Putamen (tissue), 1 donor: ENCODE measurements at regions not wholly inside any gene's neighbourhood (a gene's known extent, or its start where the extent isn't known, plus 50 kb on each side); places are given as distances from the start of the nearest gene placed in this dataset.
"Not testable (repeated sequence)": the region's sequence is repeated elsewhere in the genome, so short reads cannot be mapped to it uniquely, and the experiment has no call there.

Experiments used
- DNase-seq: peaks from one replicate; pipeline ENCODE4 v3.0.0-alpha.2; 2016; ENCODE audit warnings: low spot score

DNA sequence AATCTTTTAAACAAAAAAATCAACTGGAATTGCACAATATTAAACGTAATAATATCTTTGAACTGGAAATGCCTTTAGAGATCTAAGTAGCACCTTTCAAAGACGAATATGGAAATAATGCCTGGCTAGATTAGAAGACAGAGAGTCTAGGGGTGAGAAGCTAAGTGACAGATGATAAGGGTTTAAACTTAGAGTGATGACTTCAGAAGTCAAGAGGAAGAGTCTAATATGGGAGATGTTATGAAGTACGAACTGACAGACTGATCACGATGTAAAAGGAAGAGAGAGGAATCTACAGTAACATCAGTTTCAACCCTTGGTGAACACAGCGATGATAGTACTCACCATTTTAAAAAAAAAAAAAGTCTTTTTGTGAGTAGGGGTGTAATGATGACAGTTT lies 57.9 kb downstream of the HINT1 start:
- DNase-seq, result no peak

DNA sequence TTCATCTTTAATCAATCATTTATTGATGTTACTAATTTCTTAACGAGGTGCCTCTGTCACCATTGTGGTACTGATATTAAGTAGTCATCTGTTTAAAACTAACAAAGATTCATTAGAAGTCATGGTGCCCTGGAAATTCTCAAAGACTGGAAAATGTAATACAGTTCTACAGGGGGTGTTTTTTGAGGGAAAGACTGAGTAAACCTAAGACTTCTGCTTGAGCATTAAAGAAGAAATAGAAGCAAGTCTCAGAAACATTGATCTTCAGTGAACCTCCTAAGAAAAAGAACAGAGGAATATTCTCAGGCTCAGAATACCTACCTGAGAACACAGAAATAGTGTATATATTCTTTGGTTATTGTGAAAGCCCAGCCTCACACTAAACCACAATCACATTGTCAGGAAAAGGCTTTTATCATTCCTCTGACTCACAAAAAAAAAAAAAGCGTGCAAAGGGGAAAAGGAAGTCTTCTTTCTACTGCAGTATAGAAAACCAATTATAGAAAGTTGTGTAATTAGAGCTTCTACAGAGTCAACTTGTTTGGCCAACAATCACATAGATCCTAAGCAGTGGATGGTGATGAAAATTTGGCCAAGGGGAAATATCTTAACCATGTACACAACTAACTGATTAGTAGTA lies 60.8 kb downstream of the HINT1 start:
- no peak for DNase-seq

DNA sequence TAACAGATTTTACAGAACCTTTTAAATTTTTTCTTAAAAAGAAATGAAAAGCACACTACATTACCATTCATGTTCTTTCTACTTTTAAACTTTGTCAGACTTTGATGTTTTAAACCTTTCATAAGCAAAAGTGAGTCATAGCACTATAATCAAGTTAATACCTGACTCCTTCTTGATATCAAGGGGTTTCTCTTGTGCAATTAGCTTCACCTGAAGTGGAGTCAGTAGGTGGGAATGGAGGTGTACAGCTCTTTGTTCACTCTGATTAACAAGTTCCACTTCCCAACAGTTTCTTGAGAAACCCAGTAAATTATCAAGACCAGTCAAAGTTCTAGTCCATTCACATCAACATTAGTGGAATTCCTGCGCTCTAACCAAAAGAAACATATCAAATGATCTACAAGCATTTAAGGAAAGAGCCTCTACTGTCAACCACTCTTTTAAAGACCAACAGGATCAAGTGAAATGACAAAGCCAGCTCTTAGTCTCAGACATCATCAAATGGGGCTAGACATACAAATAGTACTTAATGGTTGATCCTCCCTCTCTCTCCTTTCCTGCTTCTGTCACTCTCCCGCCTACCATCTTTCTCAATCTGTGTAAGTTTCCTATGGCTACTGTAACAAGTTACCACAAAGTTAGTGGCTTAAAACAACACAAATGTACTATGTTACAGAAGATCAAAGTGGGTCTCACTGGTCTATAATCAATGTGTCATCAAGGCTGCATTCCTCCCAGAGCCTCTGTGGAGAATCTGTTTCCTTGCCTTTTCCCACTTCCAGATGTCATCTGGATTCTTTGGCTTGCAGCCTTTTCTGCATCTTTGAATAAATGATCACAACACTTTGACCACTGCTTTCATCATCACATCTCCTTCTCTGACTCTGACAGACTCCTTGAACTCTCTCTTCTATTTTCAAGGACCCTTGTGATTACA lies 68.0 kb downstream of the HINT1 start:
- DNase-seq, result peak; percentile 63

DNA sequence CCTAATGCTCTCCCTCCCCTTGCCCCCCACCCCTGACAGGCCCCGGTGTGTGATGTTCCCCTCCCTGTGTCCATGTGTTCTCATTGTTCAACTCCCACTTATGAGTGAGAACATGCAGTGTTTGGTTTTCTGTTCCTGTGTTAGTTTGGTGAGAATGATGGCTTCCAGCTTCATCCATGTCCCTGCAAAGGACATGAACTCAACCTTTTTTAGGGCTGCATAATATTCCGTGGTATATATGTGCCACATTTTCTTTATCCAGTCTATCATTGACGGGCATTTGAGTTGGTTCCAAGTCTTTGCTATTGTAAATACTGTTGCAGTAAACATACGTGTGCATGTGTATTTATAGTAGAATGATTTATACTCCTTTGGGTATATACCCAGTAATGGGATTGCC lies 69.5 kb downstream of the HINT1 start:
- DNase-seq, result not testable (repeated sequence)

DNA sequence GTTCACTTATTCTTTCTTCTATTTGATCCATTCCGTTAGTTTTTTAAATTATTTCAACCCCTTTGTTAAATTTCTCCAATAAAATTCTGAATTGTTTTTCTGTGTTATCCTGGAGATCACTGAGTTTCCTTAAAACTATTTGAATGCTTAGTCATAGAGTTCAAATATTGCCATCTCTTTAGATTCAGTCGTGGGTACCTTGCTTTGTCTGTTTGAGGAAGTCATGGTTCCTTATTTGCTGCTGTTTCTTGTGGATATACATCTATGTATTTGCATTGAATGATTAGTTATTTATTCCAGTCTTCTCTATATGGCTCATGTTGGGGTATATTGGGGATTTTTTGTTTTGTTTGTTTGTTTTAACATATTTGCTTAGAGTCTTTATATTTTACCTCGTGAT lies 80.6 kb downstream of the HINT1 start:
- no peak for DNase-seq

DNA sequence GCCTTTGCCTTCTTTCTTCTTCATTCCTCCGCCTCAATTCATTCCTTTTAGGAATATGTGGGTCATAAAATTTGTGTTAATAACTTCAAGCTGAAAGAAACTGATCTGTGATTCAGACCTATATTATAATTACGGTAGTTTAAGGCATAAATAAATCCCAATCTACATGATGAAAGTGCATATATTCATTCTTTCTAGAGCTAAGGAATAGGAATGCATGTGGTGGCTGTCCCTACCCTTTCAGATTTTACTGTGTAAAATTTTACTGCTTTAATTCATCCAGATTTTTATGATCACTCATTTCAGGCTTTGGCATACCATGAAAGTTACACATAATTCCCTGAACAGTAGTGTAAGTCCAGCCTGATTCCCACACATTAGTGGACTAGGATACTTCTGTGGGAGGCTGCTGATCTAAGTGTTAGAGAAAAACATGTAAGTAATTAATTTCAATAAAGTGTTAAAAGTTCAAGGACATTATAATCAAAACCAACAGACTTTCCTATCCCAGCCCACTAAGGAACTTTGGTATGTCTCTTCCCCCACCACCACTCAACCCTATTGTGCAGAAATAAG lies 83.1 kb downstream of the HINT1 start:
- no peak for DNase-seq

DNA sequence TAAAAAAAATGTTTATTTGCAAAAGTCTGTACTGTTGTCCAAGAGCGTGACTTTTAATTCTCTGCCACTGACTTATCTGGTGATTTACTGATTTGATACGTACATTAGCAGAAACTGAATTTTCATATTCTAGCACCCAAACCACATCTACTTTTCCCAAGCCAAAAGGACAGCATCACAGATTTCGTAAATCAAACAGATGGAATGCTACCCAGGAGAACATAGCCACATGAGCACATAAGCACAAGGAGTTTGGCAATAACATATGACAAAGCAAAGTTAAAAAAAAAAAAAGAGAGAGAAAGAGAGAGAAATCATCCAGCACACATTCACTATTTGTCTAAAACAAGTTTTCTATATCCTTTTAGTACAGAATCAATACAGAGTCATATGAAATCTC lies 83.7 kb downstream of the HINT1 start:
- DNase-seq, result no peak

DNA sequence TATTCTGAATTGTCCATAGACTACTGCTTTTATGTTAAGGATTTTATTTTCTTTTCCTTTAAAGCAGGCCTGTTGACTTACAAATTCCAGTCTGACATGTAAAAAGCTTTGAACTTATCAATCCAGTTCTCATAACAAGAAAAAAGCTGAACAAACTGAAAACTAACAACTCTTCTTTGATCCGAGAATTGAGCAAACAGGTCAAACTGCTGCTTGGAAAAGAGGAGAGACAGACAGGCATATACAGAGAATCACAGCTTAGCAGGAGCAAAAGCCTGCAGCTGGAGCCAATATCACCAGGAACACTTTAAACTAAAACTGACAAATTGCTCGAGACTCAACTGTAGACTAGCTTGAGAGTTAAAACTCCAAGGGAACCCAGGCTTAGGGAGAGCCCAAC lies 85.8 kb downstream of the HINT1 start:
- no peak for DNase-seq

DNA sequence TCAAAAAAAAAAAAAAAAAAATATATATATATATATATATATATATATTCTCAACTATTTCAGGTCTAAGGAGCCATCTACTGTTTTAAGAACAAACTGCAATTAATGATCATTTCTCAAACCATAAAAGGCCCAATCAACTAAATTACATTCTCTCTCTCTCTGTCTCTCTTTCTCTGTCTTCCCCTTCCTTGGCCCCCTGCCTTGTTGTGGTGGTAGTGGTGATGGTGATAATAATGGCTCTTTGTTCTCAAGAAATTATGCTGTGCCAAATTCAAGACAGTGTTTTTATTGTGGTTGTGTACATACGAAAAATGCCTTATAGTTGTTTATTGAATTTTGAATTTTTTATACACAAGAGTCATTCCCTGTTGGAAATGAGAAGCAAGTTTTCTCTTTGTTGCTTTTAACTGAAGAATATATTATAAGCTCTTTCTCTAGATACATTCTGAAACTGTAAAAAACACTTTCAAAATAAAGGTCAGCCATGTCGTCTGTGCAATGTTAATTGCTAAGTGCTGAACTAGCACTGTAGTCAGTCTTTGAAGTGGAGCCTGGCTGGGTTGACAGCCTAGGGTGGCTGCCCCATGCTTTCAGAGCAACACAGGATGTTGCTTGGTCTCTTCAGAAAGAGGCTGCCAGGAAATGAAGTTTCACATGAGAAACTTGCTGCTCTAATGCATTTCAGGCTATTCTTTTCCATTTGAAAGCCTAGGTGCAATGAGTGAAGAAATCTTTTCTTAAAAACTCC lies 96.0 kb downstream of the HINT1 start:
- peak; percentile 92 for DNase-seq

DNA sequence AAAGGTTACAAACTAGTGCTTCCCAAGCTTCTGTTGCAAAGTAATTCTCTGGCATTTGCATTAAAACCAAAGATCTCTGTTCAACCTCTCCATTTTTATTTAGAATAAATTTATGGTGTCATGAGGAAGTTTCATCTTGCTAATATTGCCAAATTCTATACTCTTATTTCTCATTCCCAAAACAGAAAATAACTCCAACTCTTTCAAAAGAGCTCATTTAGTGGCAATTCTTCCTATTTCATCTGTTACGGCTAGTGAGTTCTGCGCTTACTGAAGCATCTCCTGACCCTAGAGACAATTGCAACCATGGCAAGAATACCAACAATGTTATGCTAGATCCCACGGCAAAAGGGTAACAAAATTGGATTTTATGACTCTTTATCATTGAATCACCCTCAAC lies 97.0 kb downstream of the HINT1 start:
- DNase-seq, result no peak

DNA sequence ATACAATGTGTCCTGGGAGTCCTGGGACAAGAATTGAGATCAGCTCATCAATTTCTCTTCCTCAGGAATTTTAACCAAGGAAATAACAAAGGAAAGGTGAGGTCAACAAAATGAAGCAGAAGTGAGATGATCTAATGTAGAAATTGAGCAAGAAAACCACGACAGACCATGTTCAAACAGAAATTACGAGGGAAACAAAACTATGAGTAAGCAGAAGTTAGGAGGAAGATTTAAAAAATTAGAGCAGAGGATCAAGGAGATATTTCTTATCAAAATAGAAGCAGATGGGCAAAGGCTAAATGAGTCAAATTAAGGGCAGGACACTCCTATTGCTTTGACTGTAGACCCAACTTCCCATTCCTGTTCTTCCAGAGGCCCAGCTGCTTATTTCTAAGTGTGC lies 97.4 kb downstream of the HINT1 start:
- DNase-seq, result no peak

DNA sequence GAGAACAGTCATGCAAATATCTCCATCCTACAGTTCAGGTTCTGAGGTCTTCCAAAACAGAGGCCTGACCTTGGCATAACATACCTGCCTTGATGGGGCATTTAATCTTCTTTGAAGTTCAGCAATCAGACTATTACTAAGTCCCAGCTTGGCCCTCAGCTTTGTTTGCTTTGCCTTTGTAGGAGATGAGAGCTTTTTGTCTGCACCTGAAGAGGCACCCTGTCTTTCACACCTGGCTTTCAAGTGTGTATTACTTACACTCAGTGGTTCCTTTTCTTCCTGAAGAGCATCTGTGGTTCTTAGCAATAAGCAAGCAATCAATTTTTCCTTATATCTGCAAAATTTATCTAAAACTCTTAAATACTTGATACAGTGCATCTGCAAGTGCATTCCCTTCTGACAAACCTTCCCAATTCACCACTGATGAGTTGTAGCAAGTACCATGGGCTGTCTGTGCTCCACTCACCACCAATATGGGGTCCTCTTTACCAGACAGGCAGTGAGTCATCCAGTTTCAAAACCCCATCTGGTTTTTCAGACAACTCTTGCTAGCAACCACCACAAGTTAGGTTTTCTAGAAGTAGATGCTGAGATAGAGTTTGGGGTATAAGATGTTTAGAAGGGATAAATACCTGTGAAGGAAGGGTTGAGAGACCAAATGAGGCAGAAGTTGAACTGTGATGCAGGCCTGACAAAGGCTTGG lies 100.2 kb downstream of the HINT1 start:
- no peak for DNase-seq

DNA sequence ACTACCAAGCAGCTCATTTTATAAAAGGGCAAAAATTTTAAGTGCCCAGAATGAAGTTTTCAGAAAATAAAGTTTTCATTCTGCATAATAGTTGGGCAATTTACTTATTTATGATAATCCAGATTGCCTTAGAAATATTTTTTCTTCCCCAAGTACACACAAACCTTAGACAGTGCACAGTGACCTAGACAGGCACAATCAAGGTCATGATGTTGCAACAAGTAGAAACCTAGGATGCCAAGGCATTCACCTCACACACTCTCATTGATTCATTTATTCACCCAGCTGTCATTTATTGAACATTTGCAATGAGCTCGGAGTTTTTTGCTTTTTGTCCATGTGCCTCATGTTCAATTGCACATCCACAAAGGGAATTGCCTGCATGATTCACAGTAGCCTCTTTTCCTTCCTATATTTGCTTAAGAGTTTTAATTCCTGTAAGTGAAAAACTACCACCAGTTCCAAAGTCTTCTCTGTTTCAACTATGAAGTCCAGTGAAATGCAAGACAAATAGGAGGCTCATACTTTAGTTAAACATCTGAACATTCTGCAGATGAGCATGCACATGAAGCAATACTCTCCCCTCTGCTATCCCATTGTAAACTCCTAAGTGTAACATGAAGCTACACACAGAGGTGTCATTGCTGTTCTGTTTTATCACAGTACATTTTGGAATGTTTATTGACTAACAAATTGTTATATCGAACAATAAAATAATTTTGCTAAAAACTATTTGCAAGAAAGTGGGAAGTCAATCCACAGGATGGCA lies 122.9 kb downstream of the HINT1 start:
- DNase-seq, result no peak

DNA sequence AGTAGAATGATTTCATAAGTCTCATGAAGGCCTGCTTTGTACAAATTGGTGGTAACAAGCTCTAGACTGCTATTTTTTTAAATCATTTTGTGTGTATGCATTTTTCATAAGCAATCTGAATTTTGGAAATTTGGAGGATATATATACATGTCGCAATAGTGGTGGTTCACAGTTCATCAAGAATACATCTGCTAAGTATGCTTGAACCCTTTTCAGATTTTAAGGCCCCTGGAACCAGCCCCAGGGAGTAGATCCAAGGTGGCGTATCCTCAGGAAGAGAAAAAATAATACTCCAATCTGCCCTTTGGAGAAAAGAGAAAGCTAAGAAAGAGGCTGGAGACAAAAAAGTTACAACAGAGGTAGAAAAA lies 141.6 kb downstream of the HINT1 start:
- DNase-seq, result no peak

DNA sequence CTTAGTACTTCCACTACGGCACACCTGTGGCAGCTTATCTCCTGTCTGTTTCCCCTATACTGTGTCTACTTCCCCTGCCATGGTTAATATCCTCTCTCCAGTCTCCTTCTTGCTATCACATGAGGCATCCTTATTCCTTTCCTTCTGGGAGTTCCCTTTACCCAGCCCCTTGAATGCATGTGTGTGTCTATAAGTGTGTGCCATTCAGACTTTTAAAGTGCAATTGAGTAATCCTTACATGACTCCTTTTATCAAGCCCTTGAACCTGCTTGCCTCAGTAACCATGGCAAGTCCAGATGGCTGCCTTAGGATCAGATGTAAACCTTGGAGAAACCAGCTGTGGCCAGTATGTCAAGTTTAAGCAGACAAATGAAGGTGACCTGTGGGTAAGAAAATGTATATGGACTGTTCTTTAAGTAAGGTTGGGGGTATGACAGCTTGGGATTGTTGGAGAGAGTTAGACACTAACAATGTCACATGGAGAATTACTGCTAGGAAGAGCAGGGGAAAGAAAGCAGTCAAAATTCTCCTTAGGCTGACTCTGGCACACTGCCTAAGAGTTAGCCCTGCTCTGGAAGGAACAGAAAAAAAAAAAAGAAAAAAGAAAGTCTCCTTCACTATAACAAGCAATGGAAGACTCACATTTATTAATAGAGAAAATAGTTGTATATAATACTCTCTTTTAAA lies 142.1 kb downstream of the HINT1 start:
- DNase-seq, result no peak

DNA sequence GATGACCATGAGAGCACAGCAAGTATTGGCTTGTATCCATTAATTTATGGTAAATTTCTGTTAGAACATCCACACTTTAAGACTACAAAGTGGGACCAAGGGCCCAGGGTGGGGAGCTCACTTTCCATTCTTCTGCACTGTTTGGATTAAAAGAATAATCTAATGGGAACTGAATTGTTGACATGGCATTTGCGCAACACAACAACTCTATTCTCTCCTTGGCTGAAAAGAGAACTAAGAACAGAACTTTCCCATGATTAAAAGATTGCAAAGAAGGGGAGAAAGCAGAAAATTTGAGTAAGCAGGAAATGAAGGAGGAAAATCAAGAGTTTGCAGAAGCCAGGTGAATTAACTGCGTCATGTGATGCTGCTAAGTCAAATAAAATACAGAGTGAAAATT lies 143.4 kb downstream of the HINT1 start:
- DNase-seq, result no peak

DNA sequence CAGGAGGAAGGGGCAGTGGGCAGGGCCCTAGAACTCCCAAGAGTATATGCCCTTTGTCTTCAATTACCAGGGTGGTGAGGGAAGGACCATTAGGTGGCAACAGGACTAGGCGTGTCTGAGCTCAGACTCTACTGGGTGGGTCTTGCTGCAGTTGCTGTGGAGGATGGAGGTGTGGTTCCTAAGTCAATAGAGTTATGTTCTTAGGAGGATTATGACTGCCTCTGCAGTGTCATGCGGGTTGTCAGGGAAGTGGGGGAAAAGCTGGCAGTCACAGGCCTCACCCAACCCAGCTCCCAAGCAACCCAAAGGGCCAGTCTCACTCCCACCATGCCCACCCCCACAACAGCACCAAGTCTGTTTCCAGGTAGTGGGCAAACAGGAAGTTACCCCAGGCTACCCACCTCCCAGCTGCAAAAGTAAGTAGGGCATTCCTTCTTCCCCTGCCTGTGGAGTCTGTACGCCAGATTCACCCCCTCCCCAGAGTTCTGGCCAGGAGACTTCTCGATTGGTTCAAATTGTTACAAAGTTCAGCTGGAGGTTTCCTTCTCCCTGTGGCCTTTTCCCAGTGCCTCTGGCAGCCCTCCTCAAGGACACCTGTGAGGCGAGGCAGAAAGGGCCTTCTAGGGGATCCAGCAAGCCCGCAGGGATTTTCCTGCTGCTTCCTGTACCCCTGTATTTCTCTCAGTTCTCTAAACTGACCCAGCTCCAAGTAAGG lies 145.3 kb downstream of the HINT1 start:
- no peak for DNase-seq

DNA sequence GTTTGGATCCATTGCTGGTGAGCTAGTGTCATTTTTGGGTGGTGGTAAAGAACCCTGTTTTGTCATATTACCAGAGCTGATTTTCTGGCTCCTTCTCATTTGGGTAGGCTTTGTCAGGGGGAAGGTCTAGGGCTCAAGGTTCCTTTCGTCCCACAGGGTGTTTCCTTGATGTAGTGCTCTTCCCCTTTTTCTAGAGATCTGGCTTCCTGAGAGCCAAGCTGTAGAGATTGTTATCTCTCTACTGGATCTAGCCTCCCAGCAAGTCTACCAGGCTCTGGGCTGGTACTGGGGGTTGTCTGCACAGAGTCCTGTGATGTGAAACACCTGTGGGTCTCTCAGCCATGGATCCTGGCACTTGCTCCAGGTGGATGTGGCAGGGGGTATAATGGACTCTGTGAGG lies 145.9 kb downstream of the HINT1 start:
- DNase-seq, result no peak

DNA sequence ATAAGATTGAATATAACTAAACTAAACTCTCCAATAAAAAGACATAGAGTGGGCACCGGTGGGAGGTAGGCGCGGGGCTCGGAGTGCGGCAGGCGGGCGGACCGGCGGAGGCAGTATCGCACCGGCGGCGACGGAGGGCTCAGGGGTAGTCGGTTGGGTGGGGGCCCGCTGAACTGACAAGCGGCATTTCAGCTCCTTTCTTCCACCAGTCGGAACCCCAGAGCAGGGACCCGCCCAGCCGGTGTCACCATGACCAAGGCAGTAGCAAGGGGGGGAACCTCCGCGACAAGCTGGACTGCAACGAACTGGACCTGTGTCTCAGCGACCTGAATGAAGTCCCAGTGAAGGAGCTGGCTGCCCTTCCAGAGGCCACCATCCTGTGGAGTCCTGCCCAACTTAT lies 156.7 kb downstream of the HINT1 start:
- DNase-seq, result no peak
